ENCODE measurements at regions not wholly inside any gene's neighbourhood (a gene's known extent, or its start where the extent isn't known, plus 50 kb on each side); places are given as distances from the start of the nearest gene placed in this dataset.
"Not testable (repeated sequence)": the region's sequence is repeated elsewhere in the genome, so short reads cannot be mapped to it uniquely, and the experiment has no call there.

- no peak for DNase-seq (ENCODE audit: low read depth in 3 of 3, low spot score in 2 of 3)
Observed at GRCh38 chr4:184335520-184335919, 117.8 kb upstream of the ENPP6 start.

GRCh38 chr4:184333446-184333845, 115.8 kb upstream of the ENPP6 start:
- not testable (repeated sequence) for DNase-seq (ENCODE audit: low read depth in 3 of 3, low spot score in 2 of 3)

- no peak for DNase-seq (ENCODE audit: low read depth in 3 of 3, low spot score in 2 of 3)
Observed at GRCh38 chr4:184331268-184331995, 113.8 kb upstream of the ENPP6 start.

- not testable (repeated sequence) for DNase-seq (ENCODE audit: low read depth in 3 of 3, low spot score in 2 of 3)
Observed at GRCh38 chr4:184330517-184331094, 112.9 kb upstream of the ENPP6 start.

- DNase-seq (ENCODE audit: low read depth in 3 of 3, low spot score in 2 of 3), result no peak
Observed at GRCh38 chr4:184329659-184330400, 112.2 kb upstream of the ENPP6 start.

GRCh38 chr4:184329235-184329634, 111.6 kb upstream of the ENPP6 start:
- DNase-seq (ENCODE audit: low read depth in 3 of 3, low spot score in 2 of 3), result no peak

GRCh38 chr4:184328022-184328736, 110.5 kb upstream of the ENPP6 start:
- DNase-seq (ENCODE audit: low read depth in 3 of 3, low spot score in 2 of 3), result no peak

- DNase-seq (ENCODE audit: low read depth in 3 of 3, low spot score in 2 of 3), result no peak
Observed at GRCh38 chr4:184324939-184325477, 107.3 kb upstream of the ENPP6 start.

- DNase-seq (ENCODE audit: low read depth in 3 of 3, low spot score in 2 of 3), result no peak
Observed at GRCh38 chr4:184322328-184323025, 104.8 kb upstream of the ENPP6 start.

GRCh38 chr4:184320631-184321030, 103.0 kb upstream of the ENPP6 start:
- no peak for DNase-seq (ENCODE audit: low read depth in 3 of 3, low spot score in 2 of 3)

- DNase-seq (ENCODE audit: low read depth in 3 of 3, low spot score in 2 of 3), result no peak
Observed at GRCh38 chr4:184318852-184319251, 101.2 kb upstream of the ENPP6 start.

GRCh38 chr4:184317234-184317918, 99.7 kb upstream of the ENPP6 start:
- no peak for DNase-seq (ENCODE audit: low read depth in 3 of 3, low spot score in 2 of 3)

- DNase-seq (ENCODE audit: low read depth in 3 of 3, low spot score in 2 of 3), result no peak
Observed at GRCh38 chr4:184316821-184317220, 99.1 kb upstream of the ENPP6 start.

- no peak for DNase-seq (ENCODE audit: low read depth in 3 of 3, low spot score in 2 of 3)
Observed at GRCh38 chr4:184315675-184316359, 98.1 kb upstream of the ENPP6 start.

GRCh38 chr4:184313702-184314659, 96.3 kb upstream of the ENPP6 start:
- DNase-seq (ENCODE audit: low read depth in 3 of 3, low spot score in 2 of 3), result no peak

- DNase-seq (ENCODE audit: low read depth in 3 of 3, low spot score in 2 of 3), result no peak
Observed at GRCh38 chr4:184313058-184313581, 95.4 kb upstream of the ENPP6 start.

GRCh38 chr4:184312126-184312525, 94.5 kb upstream of the ENPP6 start:
- no peak for DNase-seq (ENCODE audit: low read depth in 3 of 3, low spot score in 2 of 3)

All from right renal cortex interstitium (tissue), 3 donors.